ENCODE measurements at regions not wholly inside any gene's neighbourhood (a gene's known extent, or its start where the extent isn't known, plus 50 kb on each side); places are given as distances from the start of the nearest gene placed in this dataset.

DNA sequence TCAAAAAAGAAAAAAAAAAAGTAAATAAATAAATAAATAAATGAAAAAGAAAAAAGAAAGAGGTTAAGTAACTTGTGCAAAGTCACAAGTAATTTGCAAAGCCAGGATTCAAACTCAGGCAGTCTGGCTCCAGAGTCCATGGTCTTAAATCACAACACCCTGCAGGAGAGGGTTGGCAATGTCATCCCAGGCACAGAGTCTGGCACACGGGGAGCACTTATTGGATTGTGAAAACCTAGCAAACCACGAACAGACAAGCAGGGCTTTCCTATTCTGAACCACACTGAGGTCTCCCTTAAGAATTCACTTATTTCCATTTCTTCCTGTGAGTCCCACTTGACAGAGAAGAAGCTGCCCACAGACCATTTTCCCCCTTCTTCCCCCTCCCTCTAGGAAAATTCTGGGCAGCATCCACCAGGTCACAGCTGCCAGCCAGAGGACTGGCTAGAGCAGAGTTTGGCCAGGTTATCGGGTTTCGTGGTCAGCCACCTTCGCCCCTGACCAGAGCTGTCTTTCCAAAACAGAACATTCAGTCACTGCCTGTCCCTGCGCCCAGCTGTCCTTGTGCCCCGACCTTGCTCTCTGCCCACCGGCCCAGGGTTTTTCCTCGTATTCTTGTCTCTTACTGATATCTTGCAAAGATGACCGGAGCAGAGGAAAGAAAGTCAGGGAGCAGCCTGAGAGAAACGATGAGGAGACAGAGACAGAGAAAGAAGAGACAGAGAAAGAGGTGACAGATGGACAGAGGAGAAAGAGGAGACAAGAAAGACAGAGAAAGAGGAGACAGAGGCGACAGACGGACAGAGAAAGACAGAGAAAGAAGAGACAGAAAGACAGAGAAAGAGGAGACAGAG, 106.4 kb upstream of the PTPN1 start:
- Histone ChIP-seq H3K36me3 (ENCODE audit: insufficient read depth, low read length) (no peaks in the 10 kb centered on the region), H3K9ac (ENCODE audit: low read length) (no peak overlapping the region), H2AFZ (ENCODE audit: low read length) (no peak overlapping the region), H3K4me1 (ENCODE audit: insufficient read depth, low read length, severe bottlenecking) (no peaks in the 10 kb centered on the region), H4K20me1 (ENCODE audit: insufficient read depth, low read length) (no peaks in the 10 kb centered on the region), H3K27ac (ENCODE audit: low read depth, low read length, poor library complexity, severe bottlenecking) (no peak overlapping the region), H3K9me3 (ENCODE audit: low read length) (no peaks in the 10 kb centered on the region), H3K9me2 (ENCODE audit: low read depth, low read length) (no peaks in the 10 kb centered on the region), H3K4me2 (ENCODE audit: low read length) (no peak overlapping the region), H3K27me3 (ENCODE audit: insufficient read depth, low read length) (0 out of 2 replicates have a peak, but pooled peaks cover 4% of the 10 kb centered on the region), H3F3A (ENCODE audit: insufficient read depth, low read length) (no peaks in the 10 kb centered on the region), H3K4me3 (ENCODE audit: low read depth, low read length, poor library complexity, severe bottlenecking) (no peak overlapping the region), H3K79me2 (ENCODE audit: insufficient read depth, low read length) (no peaks in the 10 kb centered on the region)
- TF ChIP-seq EZH2 (IDR thresholded peaks at IDR 0.05; ENCODE audit: borderline replicate concordance, low read length): no peak
- TF ChIP-seq, protein P1, sequence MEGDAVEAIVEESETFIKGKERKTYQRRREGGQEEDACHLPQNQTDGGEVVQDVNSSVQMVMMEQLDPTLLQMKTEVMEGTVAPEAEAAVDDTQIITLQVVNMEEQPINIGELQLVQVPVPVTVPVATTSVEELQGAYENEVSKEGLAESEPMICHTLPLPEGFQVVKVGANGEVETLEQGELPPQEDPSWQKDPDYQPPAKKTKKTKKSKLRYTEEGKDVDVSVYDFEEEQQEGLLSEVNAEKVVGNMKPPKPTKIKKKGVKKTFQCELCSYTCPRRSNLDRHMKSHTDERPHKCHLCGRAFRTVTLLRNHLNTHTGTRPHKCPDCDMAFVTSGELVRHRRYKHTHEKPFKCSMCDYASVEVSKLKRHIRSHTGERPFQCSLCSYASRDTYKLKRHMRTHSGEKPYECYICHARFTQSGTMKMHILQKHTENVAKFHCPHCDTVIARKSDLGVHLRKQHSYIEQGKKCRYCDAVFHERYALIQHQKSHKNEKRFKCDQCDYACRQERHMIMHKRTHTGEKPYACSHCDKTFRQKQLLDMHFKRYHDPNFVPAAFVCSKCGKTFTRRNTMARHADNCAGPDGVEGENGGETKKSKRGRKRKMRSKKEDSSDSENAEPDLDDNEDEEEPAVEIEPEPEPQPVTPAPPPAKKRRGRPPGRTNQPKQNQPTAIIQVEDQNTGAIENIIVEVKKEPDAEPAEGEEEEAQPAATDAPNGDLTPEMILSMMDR (IDR thresholded peaks at IDR 0.05; ENCODE audit: low read length): no peak

DNA sequence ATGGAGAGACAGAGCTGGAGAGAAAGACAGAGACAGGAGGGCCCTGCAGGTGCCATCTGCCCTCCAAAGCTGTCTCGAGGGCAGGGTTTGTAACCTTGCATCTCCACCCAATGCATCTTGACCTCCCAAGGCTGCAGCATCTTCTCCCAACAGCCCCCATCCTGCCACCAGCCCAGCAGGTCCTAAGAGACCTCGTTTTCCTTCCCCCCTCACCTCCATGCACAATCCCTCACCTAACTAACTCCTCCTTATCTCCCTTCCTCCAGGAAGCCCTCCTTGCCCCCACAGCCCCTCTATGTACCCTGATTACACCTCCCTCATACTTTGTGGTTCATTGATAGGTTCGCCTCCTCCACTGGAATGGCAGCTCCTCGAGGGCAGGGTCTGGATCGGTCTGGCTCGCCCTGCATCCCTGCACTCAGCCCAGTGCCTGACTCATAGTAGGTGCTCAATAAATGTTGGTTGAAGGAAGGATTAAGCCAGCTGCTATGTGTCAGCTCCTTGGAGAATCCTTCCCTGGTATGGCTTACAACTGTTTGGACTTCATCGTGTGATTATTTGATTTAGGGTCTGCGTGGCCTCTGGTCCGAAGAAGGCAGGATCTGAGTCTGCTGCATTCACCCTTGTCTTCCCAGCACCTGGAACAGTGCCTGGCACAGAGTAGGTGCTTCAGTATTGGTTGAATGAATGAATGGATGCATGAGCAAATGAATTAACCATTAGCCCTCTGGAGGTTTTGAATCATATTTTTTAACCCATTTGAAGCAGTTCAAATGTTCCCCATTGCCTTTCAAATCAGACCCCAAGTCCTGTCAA, 105.6 kb upstream of the PTPN1 start:
- no peak overlapping the region for H3K9ac ChIP-seq (ENCODE audit: low read length)
- H3K4me2 ChIP-seq (ENCODE audit: low read length): no peak overlapping the region
- H3F3A ChIP-seq (ENCODE audit: insufficient read depth, low read length): no peaks in the 10 kb centered on the region
- H3K27me3 ChIP-seq (ENCODE audit: insufficient read depth, low read length): 0 out of 2 replicates have a peak, but pooled peaks cover 4% of the 10 kb centered on the region
- no peak overlapping the region for H3K4me3 ChIP-seq (ENCODE audit: low read depth, low read length, poor library complexity, severe bottlenecking)
- no peaks in the 10 kb centered on the region for H3K79me2 ChIP-seq (ENCODE audit: insufficient read depth, low read length)
- H3K36me3 ChIP-seq (ENCODE audit: insufficient read depth, low read length): no peaks in the 10 kb centered on the region
- no peaks in the 10 kb centered on the region for H3K9me2 ChIP-seq (ENCODE audit: low read depth, low read length)
- no peak overlapping the region for H2AFZ ChIP-seq (ENCODE audit: low read length)
- H3K9me3 ChIP-seq (ENCODE audit: low read length): no peaks in the 10 kb centered on the region
- TF ChIP-seq, protein P1 (IDR thresholded peaks at IDR 0.05; ENCODE audit: low read length): no peak
- no peak for TF ChIP-seq EZH2 (IDR thresholded peaks at IDR 0.05; ENCODE audit: borderline replicate concordance, low read length)
- H3K27ac ChIP-seq (ENCODE audit: low read depth, low read length, poor library complexity, severe bottlenecking): no peak overlapping the region
- no peaks in the 10 kb centered on the region for H4K20me1 ChIP-seq (ENCODE audit: insufficient read depth, low read length)
- H3K4me1 ChIP-seq (ENCODE audit: insufficient read depth, low read length, severe bottlenecking): no peaks in the 10 kb centered on the region

- H3K79me2 ChIP-seq (ENCODE audit: insufficient read depth, low read length): no peaks in the 10 kb centered on the region
- no peak overlapping the region for H3K27ac ChIP-seq (ENCODE audit: low read depth, low read length, poor library complexity, severe bottlenecking)
- H3K9ac ChIP-seq (ENCODE audit: low read length): no peak overlapping the region
- H3K36me3 ChIP-seq (ENCODE audit: insufficient read depth, low read length): no peaks in the 10 kb centered on the region
- H3K9me2 ChIP-seq (ENCODE audit: low read depth, low read length): no peaks in the 10 kb centered on the region
- peaks cover 8% of the 10 kb centered on the region; the same call in 1 of the 2 replicates for H3K27me3 ChIP-seq (ENCODE audit: insufficient read depth, low read length)
- no peaks in the 10 kb centered on the region for H3F3A ChIP-seq (ENCODE audit: insufficient read depth, low read length)
- no peaks in the 10 kb centered on the region for H3K4me1 ChIP-seq (ENCODE audit: insufficient read depth, low read length, severe bottlenecking)
- H3K4me2 ChIP-seq (ENCODE audit: low read length): no peak overlapping the region
- TF ChIP-seq EZH2 (IDR thresholded peaks at IDR 0.05; ENCODE audit: borderline replicate concordance, low read length): no peak
- TF ChIP-seq, protein P1 (IDR thresholded peaks at IDR 0.05; ENCODE audit: low read length): no peak
- H3K4me3 ChIP-seq (ENCODE audit: low read depth, low read length, poor library complexity, severe bottlenecking): no peak overlapping the region
- no peak overlapping the region for H2AFZ ChIP-seq (ENCODE audit: low read length)
- H4K20me1 ChIP-seq (ENCODE audit: insufficient read depth, low read length): no peaks in the 10 kb centered on the region
- no peaks in the 10 kb centered on the region for H3K9me3 ChIP-seq (ENCODE audit: low read length)
These were observed 104.8 kb upstream of the PTPN1 start for GRCh38 chr20:50405235-50405914.
